GM19193 (cell line): ENCODE measurements at regions not wholly inside any gene's neighbourhood (a gene's known extent, or its start where the extent isn't known, plus 50 kb on each side); places are given as distances from the start of the nearest gene placed in this dataset.

Source experiments
- POLR2A ChIP-seq: IDR thresholded peaks from 4 replicates; pipeline ENCODE4 v1.6.1; 2011; ENCODE audit not compliant: insufficient read depth, insufficient read length; ENCODE audit errors: extremely low read depth

DNA sequence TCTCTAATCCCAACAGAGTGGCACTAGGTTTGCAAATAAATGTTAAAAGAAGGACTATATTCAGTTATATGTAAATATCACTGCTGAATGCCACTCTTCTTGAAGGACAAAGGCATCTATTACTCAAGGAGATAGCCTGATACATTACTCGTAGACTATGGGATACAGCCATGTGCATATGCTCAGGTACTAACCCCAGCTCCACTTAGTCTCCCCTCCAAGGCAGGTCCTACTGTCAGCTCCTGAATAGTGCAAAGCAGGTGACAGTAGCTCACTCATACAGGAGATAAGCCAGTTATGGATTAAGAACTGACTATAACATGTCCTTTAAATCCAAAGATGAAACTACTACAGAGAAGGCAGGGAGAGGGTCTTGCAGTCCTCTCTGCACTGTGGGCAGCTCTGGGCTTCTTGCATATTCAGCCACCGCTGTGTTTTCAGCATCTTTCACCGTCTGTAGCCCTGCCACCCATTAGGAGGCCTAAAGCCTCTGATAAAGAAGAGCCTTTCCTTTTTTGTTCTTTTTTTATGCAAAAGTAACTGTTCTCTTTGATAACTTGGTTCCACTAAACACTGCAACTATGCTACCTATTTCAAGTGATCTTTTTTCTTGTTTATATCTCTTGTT, 135.1 kb upstream of the EPB41L3 start:
- no peak for TF ChIP-seq POLR2A

DNA sequence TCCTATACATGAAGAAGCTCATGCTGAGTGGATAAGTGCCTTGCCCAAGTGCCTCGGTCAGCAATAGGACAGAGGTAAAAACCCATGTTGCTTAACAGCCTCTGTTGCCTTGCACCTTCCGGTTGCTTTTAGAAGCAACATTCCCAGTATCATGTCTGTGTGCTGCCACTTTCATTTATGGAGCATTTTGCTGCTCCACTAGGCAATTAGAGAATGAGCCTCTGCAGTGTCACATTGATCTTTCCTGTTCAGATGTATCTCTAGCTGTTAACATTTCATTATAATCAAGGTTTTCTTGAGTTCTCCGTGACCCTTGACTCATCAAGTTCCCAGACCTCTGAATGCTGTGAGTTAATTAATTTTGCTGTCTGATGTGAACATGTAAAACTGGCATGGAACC, 134.5 kb upstream of the EPB41L3 start:
- no peak for TF ChIP-seq POLR2A

DNA sequence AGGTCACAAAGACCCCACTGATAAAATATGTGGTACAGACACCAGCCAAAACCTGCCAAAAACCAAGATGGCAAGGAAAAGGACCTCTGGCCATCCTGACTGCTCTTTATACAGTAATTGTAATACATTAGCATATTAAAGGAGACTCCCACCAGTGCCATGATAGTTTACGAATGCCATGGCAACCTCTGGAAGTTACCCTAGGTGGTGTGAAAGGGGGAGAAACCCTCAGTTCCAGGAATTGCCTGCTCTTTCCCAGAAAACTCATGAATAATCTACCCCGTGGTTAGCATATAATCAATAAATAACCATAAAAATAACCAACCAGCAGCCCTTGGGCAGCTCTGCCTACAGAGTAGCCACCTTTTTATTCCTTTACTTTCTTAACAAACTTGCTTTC, 129.8 kb upstream of the EPB41L3 start:
- no peak for TF ChIP-seq POLR2A

DNA sequence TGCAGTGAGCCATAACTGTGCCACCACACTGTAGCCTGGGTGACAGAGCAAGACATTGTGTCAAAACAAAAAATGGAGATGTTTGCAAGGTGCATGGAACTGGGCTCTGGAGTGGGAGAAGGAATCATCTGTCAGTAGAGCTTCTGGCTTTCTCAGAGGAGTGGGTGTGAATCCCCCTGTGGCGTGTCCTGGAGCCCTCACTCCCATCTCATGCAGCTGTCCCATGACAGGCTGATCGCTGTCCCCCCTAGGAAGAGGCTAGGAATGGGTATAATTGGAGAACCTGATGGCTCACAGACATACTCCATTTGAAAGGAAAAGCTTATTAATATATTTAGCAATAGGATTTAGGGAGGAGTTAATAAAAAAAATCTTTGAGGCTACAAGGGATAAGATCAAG, 125.8 kb upstream of the EPB41L3 start:
- no peak for TF ChIP-seq POLR2A

DNA sequence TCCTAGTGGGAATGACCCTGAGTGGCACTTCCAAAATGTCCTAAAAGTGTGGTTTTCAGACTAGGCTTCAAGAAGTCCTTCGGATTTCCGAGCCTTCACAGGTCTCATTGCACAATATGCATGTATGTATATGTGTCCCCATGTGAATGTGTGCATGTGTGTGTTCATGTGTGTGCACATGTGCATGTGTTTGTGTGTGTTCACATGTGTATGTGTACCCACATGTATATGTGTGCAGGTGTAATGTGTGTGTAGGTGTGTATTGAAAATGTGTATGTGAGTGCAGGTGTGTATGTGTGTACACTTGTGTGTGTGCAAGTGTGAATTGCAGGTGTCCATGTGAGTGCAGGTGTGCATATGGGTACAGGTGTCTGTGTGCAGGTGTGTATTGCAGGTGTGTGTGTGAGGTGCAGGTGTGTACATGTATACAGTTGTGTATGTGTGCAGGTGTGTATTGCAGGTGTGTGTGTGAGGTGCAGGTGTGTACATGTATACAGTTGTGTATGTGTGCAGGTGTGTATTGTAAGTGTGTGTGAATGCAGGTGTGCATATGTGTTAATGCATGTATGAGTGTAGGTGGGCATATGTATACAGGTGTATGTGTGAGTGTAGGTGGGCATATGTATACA, 124.4 kb upstream of the EPB41L3 start:
- no peak for TF ChIP-seq POLR2A

DNA sequence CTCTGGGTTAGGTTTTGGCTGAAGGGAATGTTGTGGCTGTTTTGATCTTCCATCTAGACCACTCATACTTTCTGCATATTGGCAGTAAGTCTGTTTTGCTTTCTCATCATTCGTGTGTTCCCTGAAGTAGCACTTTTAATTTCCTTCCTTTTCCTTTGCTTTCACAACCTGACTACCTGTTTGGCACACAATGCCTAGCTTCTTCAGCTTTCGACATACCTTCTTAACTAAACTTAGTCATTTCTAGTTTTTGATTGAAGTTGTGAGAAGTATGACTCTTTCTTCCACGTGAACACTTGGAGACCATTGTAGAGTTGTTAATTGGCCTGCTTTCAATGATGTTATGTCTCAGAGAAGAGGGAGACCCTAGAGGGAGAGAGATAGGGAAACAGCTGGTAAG, 123.6 kb upstream of the EPB41L3 start:
- TF ChIP-seq POLR2A = no peak

DNA sequence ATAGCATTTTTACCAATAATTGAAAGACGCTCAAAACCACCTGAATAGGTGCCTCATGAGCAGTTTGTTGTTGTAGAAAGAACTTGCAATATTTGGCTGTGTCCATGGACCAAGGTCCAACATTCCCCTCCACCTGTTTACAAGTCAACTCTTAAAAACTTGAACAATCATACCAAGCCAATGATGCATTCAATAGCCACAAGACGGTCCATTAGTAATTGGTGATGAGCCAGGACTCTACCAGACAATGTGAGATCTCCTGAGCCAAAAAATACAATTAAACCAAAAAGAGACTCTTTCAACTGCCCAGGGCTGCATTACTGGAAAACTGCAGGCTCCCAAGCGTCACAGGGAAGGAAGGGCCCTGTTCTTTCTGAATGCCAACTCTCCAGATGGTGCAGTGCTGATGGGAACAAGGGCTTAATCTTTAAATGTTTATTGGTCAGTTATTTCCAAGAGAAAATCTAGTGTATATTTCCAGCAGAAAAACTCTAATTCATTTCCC, 118.8 kb upstream of the EPB41L3 start:
- TF ChIP-seq POLR2A = no peak

DNA sequence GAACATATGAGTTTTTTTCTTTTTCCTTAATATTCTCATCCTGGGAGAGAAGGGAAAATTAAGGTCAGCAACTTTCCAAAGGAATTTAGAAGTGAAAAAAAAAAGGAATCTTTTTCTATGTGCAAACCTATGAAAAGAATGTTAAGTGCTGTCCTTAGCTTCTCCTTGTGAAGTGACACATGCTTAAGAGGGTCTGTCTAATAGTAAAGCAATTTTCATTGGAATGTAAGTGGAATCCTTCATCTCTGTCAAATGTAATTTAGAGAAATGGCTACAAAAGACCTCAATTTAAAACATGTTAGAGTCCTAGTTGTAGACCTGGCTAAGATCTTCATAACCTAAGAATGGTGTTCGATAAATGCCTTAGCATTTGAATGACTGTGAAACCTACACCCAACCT, 117.4 kb upstream of the EPB41L3 start:
- TF ChIP-seq POLR2A = no peak

DNA sequence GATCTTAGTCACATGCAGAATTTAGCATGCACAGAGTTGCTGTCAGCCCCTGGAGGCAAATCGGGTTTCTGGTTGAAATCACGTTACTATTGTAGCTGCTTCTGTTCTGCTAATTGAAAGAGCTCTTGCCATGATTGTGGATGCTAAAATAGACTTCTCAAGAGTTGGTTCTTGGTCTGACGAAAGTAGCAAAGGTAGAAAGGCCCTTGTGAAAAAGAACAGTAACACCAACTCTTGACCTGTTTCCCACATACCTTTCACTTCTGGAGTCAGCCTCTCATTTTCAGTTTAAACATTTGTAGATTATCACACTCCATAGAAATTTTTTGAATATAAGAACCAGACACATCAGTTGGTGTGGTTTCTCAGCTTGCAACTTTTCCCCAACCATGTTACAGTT, 110.0 kb upstream of the EPB41L3 start:
- no peak for TF ChIP-seq POLR2A

DNA sequence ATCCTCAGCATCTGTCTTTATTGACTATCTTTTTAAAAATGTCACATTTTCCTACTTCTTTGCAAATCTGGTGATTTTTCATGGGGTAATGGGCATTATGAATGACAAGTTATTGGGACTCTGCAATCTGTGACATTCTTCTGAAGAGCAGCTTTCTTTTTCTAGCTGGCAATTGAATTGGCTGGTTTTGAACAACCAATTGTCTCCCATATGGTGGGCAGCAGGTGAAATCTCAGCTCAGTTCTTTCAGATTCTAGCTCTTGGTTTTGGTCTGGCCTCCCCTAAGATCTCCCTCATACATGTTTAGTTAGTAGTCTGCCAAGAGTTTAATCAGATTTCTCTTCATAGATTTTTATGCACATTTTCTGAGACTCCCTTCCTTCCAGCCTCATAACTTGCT, 107.9 kb upstream of the EPB41L3 start:
- no peak for TF ChIP-seq POLR2A

DNA sequence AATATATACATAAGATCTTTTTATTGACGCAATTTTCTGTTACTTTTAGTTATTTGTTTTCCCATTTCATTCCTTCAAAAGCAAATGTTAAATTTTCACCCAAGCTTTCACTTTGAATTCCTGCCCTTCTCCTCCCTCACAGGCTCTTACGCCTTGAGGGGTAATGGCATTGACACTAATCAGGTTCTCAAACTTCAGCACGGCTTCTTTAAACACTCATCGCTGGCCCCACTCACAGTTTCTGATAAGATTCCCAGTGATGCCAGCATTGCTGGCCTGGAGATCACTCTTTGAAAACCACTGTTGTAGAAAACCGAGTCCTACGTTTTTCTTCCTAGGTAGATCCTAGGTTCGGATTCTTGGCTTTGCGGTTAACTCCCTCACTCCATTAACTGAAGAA, 105.6 kb upstream of the EPB41L3 start:
- no peak for TF ChIP-seq POLR2A

DNA sequence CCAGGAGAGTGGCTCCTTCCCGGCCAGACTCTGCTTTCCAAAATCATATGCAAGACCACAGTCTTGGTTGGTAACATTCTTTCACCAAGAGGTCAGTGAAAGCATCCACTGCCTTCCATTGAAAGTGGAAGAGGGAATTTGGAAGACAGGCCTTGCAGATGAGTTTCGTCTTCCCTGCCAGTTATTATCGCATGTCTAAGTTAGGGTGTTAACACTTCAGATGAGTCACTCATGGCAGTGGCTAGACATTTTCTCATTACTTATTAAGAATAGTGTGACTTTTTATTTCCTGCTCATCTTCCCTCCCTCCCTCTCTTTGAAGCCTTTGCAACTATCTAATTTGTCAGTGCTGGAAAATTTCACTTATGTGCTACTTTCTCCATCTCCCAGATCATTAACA, 102.9 kb upstream of the EPB41L3 start:
- no peak for TF ChIP-seq POLR2A

DNA sequence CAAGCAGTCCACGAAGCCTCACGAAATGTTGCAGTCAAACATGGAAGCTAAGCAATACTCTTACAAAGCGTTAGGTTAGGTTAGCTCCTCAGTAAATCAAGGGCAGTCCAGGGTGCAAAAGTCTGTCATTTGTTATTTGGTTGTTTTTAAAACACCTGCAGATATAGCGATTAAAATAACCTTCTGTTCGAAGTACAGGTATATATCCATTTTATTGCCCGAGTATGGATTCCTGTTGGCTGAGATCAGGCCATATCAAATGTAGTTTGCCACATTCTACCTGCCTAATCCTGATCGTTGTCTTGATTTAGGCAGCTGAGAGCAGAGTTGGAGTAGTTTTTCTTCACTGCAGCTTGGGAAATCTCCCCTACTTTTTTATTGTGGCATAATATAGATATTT, 99.5 kb upstream of the EPB41L3 start:
- no peak for TF ChIP-seq POLR2A

DNA sequence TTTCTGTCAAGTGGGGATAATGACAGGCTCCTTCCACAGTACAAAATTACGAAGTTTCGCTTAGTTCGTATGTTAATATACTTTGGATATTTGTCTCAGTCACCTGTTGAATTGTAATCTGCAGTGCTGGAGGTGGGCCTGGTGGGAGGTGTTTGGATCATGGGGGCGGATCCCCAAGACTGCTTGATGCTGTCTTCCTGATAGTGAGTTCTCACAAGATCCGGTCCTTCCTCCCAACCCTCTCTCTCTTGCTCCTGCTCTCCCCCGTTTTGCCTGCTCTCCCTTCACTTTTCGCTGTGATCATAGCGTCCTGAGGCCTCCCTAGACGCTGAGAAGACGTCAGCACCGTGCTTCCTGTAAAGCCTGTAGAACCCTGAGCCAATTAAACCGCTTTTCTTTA, 97.1 kb upstream of the EPB41L3 start:
- no peak for TF ChIP-seq POLR2A

DNA sequence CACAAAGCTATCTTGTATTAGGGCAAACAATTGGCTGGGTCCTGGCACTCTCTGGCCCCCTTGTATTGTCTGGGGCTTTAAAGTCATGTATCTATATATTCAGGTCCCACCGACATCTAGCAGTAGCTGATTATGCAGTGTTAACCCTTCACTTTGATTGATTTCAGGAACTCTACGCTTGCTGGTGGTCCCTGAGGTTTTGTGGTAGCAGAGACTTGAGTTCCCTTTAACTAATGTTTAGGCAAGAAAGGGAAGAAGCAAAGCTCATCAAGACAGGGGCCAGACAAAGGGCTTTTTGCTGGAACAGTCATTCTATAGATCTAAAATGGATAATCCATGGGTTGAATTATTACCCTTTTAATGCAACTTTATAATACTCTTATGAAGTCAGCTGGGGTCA, 95.3 kb upstream of the EPB41L3 start:
- no peak for TF ChIP-seq POLR2A

DNA sequence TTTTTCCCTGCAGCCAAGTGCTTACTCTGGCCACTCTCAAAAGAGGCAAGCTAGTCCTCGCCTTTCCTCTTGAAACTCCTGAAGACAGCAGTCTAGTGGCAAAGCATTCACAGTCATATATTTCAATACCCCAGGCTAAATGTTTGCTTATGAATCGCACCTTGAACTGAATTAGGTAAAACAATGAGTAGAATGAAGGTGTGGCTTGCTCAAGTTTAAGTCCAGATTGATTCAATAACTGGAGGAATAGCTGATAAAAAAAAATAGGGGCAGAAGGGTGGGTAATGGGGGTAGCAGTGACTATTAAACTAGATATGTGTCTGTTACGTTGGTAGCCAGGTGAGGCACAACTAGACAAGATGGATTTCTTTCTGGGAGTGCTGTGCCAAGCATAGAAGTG, 88.2 kb upstream of the EPB41L3 start:
- TF ChIP-seq POLR2A = no peak

DNA sequence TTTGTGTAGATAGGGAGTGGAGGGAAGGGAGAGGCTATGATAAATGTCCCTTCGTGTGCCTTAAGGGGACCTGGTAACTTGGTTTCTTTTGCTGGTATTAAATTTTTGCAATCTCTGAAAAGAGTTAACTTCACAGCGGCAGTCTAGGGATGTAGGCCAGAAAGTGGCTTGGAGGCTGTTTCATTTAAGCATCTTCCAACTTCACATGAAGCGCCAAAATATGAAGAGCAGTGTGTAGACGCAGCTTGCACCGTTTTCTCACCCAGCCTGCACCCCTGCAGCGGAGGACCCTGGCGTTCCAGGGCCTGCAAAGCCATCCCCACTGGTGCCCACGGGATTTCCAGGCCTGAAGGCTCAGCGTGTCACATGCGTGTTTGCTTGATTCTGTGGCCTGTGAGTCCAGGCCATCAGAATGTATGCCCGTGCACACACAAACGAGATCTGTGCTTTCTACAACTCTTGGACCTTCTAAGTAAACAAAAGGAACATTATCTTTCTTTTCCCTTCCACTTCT, 87.2 kb upstream of the EPB41L3 start:
- TF ChIP-seq POLR2A = no peak

DNA sequence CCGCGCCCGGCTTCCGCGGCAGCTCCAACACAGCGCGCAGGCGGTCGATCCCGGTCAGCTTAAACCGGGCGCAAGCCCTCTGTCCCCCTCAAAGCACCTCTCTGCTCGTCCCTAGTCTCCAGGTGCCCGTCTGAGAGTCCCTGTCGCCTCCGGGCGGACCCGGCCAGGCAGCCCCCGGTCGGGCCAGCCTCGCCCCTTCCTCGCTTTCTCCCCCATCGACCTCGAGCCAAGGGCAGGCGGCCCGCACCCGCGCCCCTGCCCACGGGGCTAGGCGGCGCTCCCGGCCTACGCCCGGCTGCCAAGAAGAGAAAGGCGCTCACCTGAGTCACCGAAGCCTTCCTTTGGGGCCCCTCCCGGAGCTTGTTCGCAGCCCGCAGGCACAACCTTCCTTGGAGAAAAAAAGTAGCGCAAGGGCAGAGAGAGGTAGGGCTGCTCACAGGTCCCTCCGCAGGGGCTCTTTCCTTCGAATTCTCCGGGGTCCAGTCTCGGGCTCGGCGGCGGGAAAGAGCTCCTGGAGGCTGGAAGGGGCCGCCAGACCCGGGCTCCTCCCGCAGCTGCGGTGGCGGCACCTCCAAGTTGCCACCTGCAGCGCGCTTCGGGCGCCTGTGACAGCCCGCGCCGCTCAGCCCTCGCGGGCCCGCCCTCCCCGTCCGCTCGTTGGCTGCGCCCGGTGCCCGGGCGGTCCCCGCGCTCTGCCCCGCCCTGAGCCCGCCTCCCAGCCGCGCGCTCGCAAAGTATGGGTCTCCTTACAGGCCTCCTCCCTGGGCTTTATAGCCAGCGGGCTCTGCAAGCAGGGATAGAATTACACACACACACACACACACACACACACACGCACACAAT, 86.5 kb upstream of the EPB41L3 start:
- TF ChIP-seq POLR2A = no peak
